ENCODE measurements at regions not wholly inside any gene's neighbourhood (a gene's known extent, or its start where the extent isn't known, plus 50 kb on each side); places are given as distances from the start of the nearest gene placed in this dataset.

GRCh38 chr2:82690757-82691411, 1768.2 kb downstream of the SUCLG1 start:
- no peak overlapping the region for H3K4me3 ChIP-seq (replicated peaks; ENCODE audit: low read depth, low read length)
- no peak for DNase-seq (ENCODE audit: extremely low read depth, insufficient read length)
- H3K36me3 ChIP-seq (ENCODE audit: control insufficient read depth, insufficient read depth, low read length), result no peaks in the 10 kb centered on the region
- no peak for TF ChIP-seq CTCF (IDR thresholded peaks at IDR 0.05; ENCODE audit: insufficient read depth, low read length, poor library complexity, severe bottlenecking)
- no peaks in the 10 kb centered on the region for H3K27me3 ChIP-seq (replicated peaks; ENCODE audit: control insufficient read depth, insufficient read depth, low read length)

GRCh38 chr2:82675186-82675585, 1783.9 kb downstream of the SUCLG1 start:
- no peak for TF ChIP-seq CTCF (IDR thresholded peaks at IDR 0.05; ENCODE audit: insufficient read depth, low read length, poor library complexity, severe bottlenecking)
- DNase-seq (ENCODE audit: extremely low read depth, insufficient read length), result no peak
- Histone ChIP-seq H3K27me3 (replicated peaks; ENCODE audit: control insufficient read depth, insufficient read depth, low read length) (no peaks in the 10 kb centered on the region), H3K36me3 (ENCODE audit: control insufficient read depth, insufficient read depth, low read length) (no peaks in the 10 kb centered on the region), H3K4me3 (replicated peaks; ENCODE audit: low read depth, low read length) (no peak overlapping the region)

- no peak for TF ChIP-seq CTCF (IDR thresholded peaks at IDR 0.05; ENCODE audit: insufficient read depth, low read length, poor library complexity, severe bottlenecking)
- no peaks in the 10 kb centered on the region for H3K36me3 ChIP-seq (ENCODE audit: control insufficient read depth, insufficient read depth, low read length)
- H3K4me3 ChIP-seq (replicated peaks; ENCODE audit: low read depth, low read length), result no peak overlapping the region
- H3K27me3 ChIP-seq (replicated peaks; ENCODE audit: control insufficient read depth, insufficient read depth, low read length), result no peaks in the 10 kb centered on the region
- DNase-seq (ENCODE audit: extremely low read depth, insufficient read length), result no peak
Observed at GRCh38 chr2:82674652-82675051, 1784.4 kb downstream of the SUCLG1 start.

GRCh38 chr2:82667491-82667890, 1791.6 kb downstream of the SUCLG1 start:
- no peak for DNase-seq (ENCODE audit: extremely low read depth, insufficient read length)
- TF ChIP-seq CTCF (IDR thresholded peaks at IDR 0.05; ENCODE audit: insufficient read depth, low read length, poor library complexity, severe bottlenecking), result no peak
- H3K36me3 ChIP-seq (ENCODE audit: control insufficient read depth, insufficient read depth, low read length), result no peaks in the 10 kb centered on the region
- H3K27me3 ChIP-seq (replicated peaks; ENCODE audit: control insufficient read depth, insufficient read depth, low read length), result no peaks in the 10 kb centered on the region
- H3K4me3 ChIP-seq (replicated peaks; ENCODE audit: low read depth, low read length), result no peak overlapping the region

GRCh38 chr2:82665691-82666090, 1793.4 kb downstream of the SUCLG1 start:
- Histone ChIP-seq H3K27me3 (replicated peaks; ENCODE audit: control insufficient read depth, insufficient read depth, low read length) (no peaks in the 10 kb centered on the region), H3K36me3 (ENCODE audit: control insufficient read depth, insufficient read depth, low read length) (no peaks in the 10 kb centered on the region), H3K4me3 (replicated peaks; ENCODE audit: low read depth, low read length) (no peak overlapping the region)
- no peak for TF ChIP-seq CTCF (IDR thresholded peaks at IDR 0.05; ENCODE audit: insufficient read depth, low read length, poor library complexity, severe bottlenecking)
- DNase-seq (ENCODE audit: extremely low read depth, insufficient read length), result no peak

- Histone ChIP-seq H3K4me3 (replicated peaks; ENCODE audit: low read depth, low read length) (no peak overlapping the region), H3K27me3 (replicated peaks; ENCODE audit: control insufficient read depth, insufficient read depth, low read length) (no peaks in the 10 kb centered on the region), H3K36me3 (ENCODE audit: control insufficient read depth, insufficient read depth, low read length) (no peaks in the 10 kb centered on the region)
- TF ChIP-seq CTCF (IDR thresholded peaks at IDR 0.05; ENCODE audit: insufficient read depth, low read length, poor library complexity, severe bottlenecking), result no peak
- no peak for DNase-seq (ENCODE audit: extremely low read depth, insufficient read length)
Observed at GRCh38 chr2:82657106-82657505, 1802.0 kb downstream of the SUCLG1 start.
